ENCODE measurements at regions not wholly inside any gene's neighbourhood (a gene's known extent, or its start where the extent isn't known, plus 50 kb on each side); places are given as distances from the start of the nearest gene placed in this dataset.

DNA sequence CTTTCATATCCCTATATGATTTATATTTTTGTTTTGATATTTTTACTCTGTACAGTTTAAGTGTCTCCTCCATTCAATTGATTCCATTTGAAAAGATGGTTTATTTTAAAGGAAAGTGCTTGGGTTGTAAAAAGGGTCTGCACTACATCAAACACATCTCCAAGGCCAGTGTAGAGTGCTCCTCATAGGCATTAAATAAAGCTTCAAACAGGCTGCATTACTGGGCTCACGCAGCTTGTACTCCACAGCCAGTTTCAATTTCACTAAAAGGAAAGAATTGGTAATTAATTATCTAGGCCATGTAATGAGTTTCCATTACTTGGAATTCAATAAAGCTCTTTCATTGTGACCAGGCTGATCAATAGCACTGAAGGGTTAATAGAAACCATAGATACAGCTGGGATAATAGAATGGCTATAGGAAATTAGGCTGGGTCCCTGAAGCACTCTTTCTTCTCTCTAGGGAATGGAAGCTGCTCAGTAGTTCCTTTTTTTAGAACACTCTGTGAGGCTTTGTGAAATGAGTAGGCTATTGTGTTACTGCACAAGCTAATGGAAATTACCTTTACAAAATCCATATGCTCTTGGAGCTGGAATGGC, 442.2 kb downstream of the RNF144B start:
- Histone ChIP-seq H3K56ac (ENCODE audit: extremely low read depth, insufficient read depth, low read length) (no peak overlapping the region), H3K27me3 (ENCODE audit: control insufficient read depth, insufficient read depth, low read length) (no peaks in the 10 kb centered on the region), H4K8ac (ENCODE audit: low read depth in 2 of 2, low read length in 2 of 2) (no peak overlapping the region), H2AK9ac (replicated peaks; ENCODE audit: low read depth, low read length, poor library complexity) (no peak overlapping the region), H3K9me1 (ENCODE audit: insufficient read depth, low read length) (no peaks in the 10 kb centered on the region), H4K5ac (ENCODE audit: low read depth, low read length) (no peak overlapping the region), H2BK120ac (ENCODE audit: low read depth, low read length) (no peak overlapping the region), H3K23ac (ENCODE audit: low read depth, low read length) (no peak overlapping the region), H3K4ac (ENCODE audit: low read depth, low read length) (no peak overlapping the region), H3K9ac (ENCODE audit: low read depth, low read length) (no peak overlapping the region), H3K79me1 (ENCODE audit: low read depth in 1 of 2, low read length in 2 of 2) (no peaks in the 10 kb centered on the region), H3K14ac (replicated peaks; ENCODE audit: low read depth, low read length) (no peak overlapping the region), H3K4me3 (ENCODE audit: insufficient read depth, low read depth, low read length) (no peak overlapping the region), H4K20me1 (ENCODE audit: insufficient read depth, low read length) (no peaks in the 10 kb centered on the region), H3K4me2 (ENCODE audit: low read depth, low read length) (no peak overlapping the region), H3K18ac (ENCODE audit: low read depth, low read length) (no peak overlapping the region), H4K91ac (ENCODE audit: insufficient read depth, low read depth, low read length) (no peak overlapping the region), H3K4me1 (ENCODE audit: control insufficient read depth, insufficient read depth, low read length) (no peaks in the 10 kb centered on the region), H2AK5ac (ENCODE audit: low read depth, low read length) (no peak overlapping the region), H2BK20ac (ENCODE audit: low read depth, low read length) (no peak overlapping the region), H3K27ac (ENCODE audit: insufficient read depth, low read length) (no peak overlapping the region), H3K36me3 (ENCODE audit: control insufficient read depth, insufficient read depth, low read length) (no peaks in the 10 kb centered on the region), H2BK15ac (ENCODE audit: low read depth, low read length) (no peak overlapping the region), H3K9me3 (ENCODE audit: control insufficient read depth, insufficient read depth, low read length) (peaks cover 6% of the 10 kb centered on the region; the same call in 1 of the 2 replicates), H2BK5ac (ENCODE audit: low read depth, low read length, poor library complexity, severe bottlenecking) (no peak overlapping the region), H2AFZ (replicated peaks; ENCODE audit: low read length, poor library complexity) (no peak overlapping the region)
- DNase-seq (no peak), ATAC-seq (ENCODE audit: low read depth) (no peak)
- intact Hi-C loops (cut with micrococcal nuclease), result no loop called here
- in situ Hi-C loops (cut with MboI; ENCODE audit: low sequenced_read_pairs), result no loop called here
- no CpG with 5 or more reads among the region's 1 CpG for WGBS, 2 experiments (ENCODE audit: extremely low coverage in 2 of 2, insufficient read length in 1 of 2)
- CTCF ChIA-PET, result no interaction called here
- BruUV-seq (replicated peaks), result no TSS peak
- POLR2A ChIA-PET (ENCODE audit: unreplicated experiment), result no interaction called here
- dilution Hi-C loops (cut with HindIII; ENCODE audit: low sequenced_read_pairs, unreplicated experiment), result no loop called here
- TF ChIP-seq, protein P1, sequence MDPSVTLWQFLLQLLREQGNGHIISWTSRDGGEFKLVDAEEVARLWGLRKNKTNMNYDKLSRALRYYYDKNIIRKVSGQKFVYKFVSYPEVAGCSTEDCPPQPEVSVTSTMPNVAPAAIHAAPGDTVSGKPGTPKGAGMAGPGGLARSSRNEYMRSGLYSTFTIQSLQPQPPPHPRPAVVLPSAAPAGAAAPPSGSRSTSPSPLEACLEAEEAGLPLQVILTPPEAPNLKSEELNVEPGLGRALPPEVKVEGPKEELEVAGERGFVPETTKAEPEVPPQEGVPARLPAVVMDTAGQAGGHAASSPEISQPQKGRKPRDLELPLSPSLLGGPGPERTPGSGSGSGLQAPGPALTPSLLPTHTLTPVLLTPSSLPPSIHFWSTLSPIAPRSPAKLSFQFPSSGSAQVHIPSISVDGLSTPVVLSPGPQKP (IDR thresholded peaks at IDR 0.05; ENCODE audit: borderline replicate concordance, low read depth, low read length), result no peak
- TF ChIP-seq RFX5 (IDR thresholded peaks at IDR 0.05; ENCODE audit: low read depth, low read length) (no peak), MAZ (IDR thresholded peaks at IDR 0.05; ENCODE audit: borderline replicate concordance, low read depth, low read length) (no peak), CHD1 (IDR thresholded peaks at IDR 0.05; ENCODE audit: low read depth, low read length) (no peak), POLR2A (IDR thresholded peaks at IDR 0.05; ENCODE audit: low read depth, low read length) (no peak), BHLHE40 (IDR thresholded peaks at IDR 0.05; ENCODE audit: low read depth, low read length) (no peak), SMC3 (IDR thresholded peaks at IDR 0.05; ENCODE audit: low read depth, low read length) (no peak), MXI1 (IDR thresholded peaks at IDR 0.05; ENCODE audit: borderline replicate concordance, low read depth, low read length) (no peak), MAFK (IDR thresholded peaks at IDR 0.05; ENCODE audit: low read depth, low read length) (no peak), NFE2L2 (IDR thresholded peaks at IDR 0.05; ENCODE audit: low read depth, low read length) (no peak), RAD21 (IDR thresholded peaks at IDR 0.05; ENCODE audit: low read length) (no peak), CEBPB (IDR thresholded peaks at IDR 0.05; ENCODE audit: low read depth, low read length) (no peak), FOS (IDR thresholded peaks at IDR 0.05; ENCODE audit: low read depth, low read length) (no peak)
- TF ChIP-seq, protein P2, sequence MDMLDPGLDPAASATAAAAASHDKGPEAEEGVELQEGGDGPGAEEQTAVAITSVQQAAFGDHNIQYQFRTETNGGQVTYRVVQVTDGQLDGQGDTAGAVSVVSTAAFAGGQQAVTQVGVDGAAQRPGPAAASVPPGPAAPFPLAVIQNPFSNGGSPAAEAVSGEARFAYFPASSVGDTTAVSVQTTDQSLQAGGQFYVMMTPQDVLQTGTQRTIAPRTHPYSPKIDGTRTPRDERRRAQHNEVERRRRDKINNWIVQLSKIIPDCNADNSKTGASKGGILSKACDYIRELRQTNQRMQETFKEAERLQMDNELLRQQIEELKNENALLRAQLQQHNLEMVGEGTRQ (IDR thresholded peaks at IDR 0.05; ENCODE audit: low read depth, low read length), result no peak
- TF ChIP-seq, protein P3, sequence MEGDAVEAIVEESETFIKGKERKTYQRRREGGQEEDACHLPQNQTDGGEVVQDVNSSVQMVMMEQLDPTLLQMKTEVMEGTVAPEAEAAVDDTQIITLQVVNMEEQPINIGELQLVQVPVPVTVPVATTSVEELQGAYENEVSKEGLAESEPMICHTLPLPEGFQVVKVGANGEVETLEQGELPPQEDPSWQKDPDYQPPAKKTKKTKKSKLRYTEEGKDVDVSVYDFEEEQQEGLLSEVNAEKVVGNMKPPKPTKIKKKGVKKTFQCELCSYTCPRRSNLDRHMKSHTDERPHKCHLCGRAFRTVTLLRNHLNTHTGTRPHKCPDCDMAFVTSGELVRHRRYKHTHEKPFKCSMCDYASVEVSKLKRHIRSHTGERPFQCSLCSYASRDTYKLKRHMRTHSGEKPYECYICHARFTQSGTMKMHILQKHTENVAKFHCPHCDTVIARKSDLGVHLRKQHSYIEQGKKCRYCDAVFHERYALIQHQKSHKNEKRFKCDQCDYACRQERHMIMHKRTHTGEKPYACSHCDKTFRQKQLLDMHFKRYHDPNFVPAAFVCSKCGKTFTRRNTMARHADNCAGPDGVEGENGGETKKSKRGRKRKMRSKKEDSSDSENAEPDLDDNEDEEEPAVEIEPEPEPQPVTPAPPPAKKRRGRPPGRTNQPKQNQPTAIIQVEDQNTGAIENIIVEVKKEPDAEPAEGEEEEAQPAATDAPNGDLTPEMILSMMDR (conservative IDR thresholded peaks at IDR 0.05; ENCODE audit: low read depth, low read length), result no peak

All from IMR-90 (cell line).